HepG2 (cell line): ENCODE measurements at regions not wholly inside any gene's neighbourhood (a gene's known extent, or its start where the extent isn't known, plus 50 kb on each side); places are given as distances from the start of the nearest gene placed in this dataset.

Source experiments
- ATAC-seq: fragments of 200-7000 bp; cut with Tn5 transposase; 3 replicates; pipeline ENCODE4 v1.9.1; 2020; ENCODE audit warnings: mild to moderate bottlenecking, moderate library complexity
- BruUV-seq: library from RNA; stranded (reverse); fragments of 400-500 nt; replicated peaks from 2 replicates; lab custom pipeline; 2021; lab: Mats Ljungman, UMichigan
- CTCF ChIA-PET: fragments of 300-600 bp; formaldehyde crosslinking; extraction: SDS; loops from one replicate; lab custom pipeline; 2021; ENCODE audit warnings: low total read pairs, inconsistent platforms, low intra/inter-chr PET ratio; lab: Yijun Ruan, JAX
- POLR2A ChIA-PET: fragments of 350-600 bp; sonication (Branson Sonifier 250); formaldehyde crosslinking; loops from one replicate; lab custom pipeline; 2020; ENCODE audit warnings: antibody characterized with exemption, inconsistent platforms; lab: Yijun Ruan, JAX
- DNase-seq: peaks from one replicate; pipeline ENCODE4 v3.0.0-alpha.2; 2015; ENCODE audit warnings: low spot score
- FAIRE-seq: peaks from 3 replicates; lab custom pipeline; 2011; peaks lifted over from hg19 to GRCh38; lab: Jason Lieb, UNC
- H2AFZ ChIP-seq: one replicate; pipeline ENCODE4 v1.6.1; 2011; ENCODE audit warnings: low read length, inconsistent platforms
- H3K27ac ChIP-seq: fragments of 300-600 bp; 3 replicates; pipeline ENCODE4 v1.8.0; 2011; ENCODE audit warnings: mixed run types, mild to moderate bottlenecking, mixed read lengths, low read length, inconsistent platforms; ENCODE audit not compliant: insufficient read depth; ENCODE audit errors: extremely low read length
- H3K27me3 ChIP-seq, 2 experiments: fragments of 200-600 bp in 1 of 2; 2 replicates in 1 of 2; 3 replicates in 1 of 2; pipeline versions ENCODE4 v1.6.0 to v1.8.0; 2011; ENCODE audit warnings: low read length in 2 of 2, mild to moderate bottlenecking in 2 of 2, moderate library complexity in 2 of 2, inconsistent platforms in 1 of 2; ENCODE audit not compliant: insufficient read depth in 2 of 2, control insufficient read depth in 1 of 2
- H3K36me3 ChIP-seq, 2 experiments: fragments of 200-600 bp in 1 of 2; replicated peaks in 1 of 2; 2 replicates in 1 of 2; 3 replicates in 1 of 2; pipeline versions ENCODE4 v1.5.1 to v1.8.0; 2011; ENCODE audit warnings: low read length in 2 of 2, inconsistent platforms in 1 of 2; ENCODE audit not compliant: insufficient read depth in 2 of 2, control insufficient read depth in 1 of 2
- H3K4me1 ChIP-seq: 2 replicates; pipeline ENCODE4 v1.5.1; 2012; ENCODE audit warnings: low read length, inconsistent platforms; ENCODE audit not compliant: insufficient read depth
- H3K4me2 ChIP-seq: 2 replicates; pipeline ENCODE4 v1.6.0; 2011; ENCODE audit warnings: low read depth, low read length, inconsistent platforms
- H3K4me3 ChIP-seq, 3 experiments: fragments of 200-600 bp in 1 of 3; sonication (generic), shearing (Covaris generic) in 1 of 3; replicated peaks in 1 of 3; 2 replicates each; pipeline ENCODE4 v1.5.1; 2011 to 2016; ENCODE audit warnings: low read length in 3 of 3, inconsistent platforms in 2 of 3, low read depth in 2 of 3, mild to moderate bottlenecking in 2 of 3, control low read depth in 1 of 3, mixed read lengths in 1 of 3; ENCODE audit not compliant: insufficient read depth in 1 of 3
- H3K79me2 ChIP-seq: one replicate; pipeline ENCODE4 v1.6.1; 2011; ENCODE audit warnings: low read length, inconsistent platforms; ENCODE audit not compliant: insufficient read depth
- H3K9ac ChIP-seq: 2 replicates; pipeline ENCODE4 v1.6.0; 2011; ENCODE audit warnings: mild to moderate bottlenecking, low read depth, low read length, inconsistent platforms; ENCODE audit not compliant: insufficient read depth
- H3K9me3 ChIP-seq: 2 replicates; pipeline ENCODE4 v1.5.1; 2012; ENCODE audit warnings: mild to moderate bottlenecking, low read length
- H4K20me1 ChIP-seq: 2 replicates; pipeline ENCODE4 v1.6.0; 2011; ENCODE audit warnings: inconsistent platforms, mild to moderate bottlenecking, low read length, moderate library complexity; ENCODE audit not compliant: insufficient read depth
- ATF2 ChIP-seq: sonication (generic); formaldehyde crosslinking; IDR thresholded peaks from 2 replicates; pipeline ENCODE4 v1.4.0; 2020; ENCODE audit warnings: missing genetic modification reagents
- BRD4 ChIP-seq: sonication (generic); formaldehyde crosslinking; IDR thresholded peaks from 2 replicates; pipeline ENCODE4 v1.4.0; 2020; ENCODE audit warnings: missing genetic modification reagents
- CBFB ChIP-seq: sonication (generic); formaldehyde crosslinking; IDR thresholded peaks from 2 replicates; pipeline ENCODE4 v1.4.0; 2020; ENCODE audit warnings: missing genetic modification reagents
- DNMT3B ChIP-seq: conservative IDR thresholded peaks from 2 replicates; pipeline ENCODE4 v1.6.1; 2016; ENCODE audit warnings: missing biosample characterization, control low read depth
- ETV5 ChIP-seq: IDR thresholded peaks from 2 replicates; pipeline ENCODE4 v1.6.1; 2018; ENCODE audit warnings: missing biosample characterization, missing genetic modification reagents, inconsistent platforms, borderline replicate concordance
- FOSL2 ChIP-seq: sonication (generic); formaldehyde crosslinking; IDR thresholded peaks from 2 replicates; pipeline ENCODE4 v1.4.0; 2020; ENCODE audit warnings: missing genetic modification reagents
- ISL2 ChIP-seq: sonication (generic); formaldehyde crosslinking; IDR thresholded peaks from 2 replicates; pipeline ENCODE4 v1.5.0; 2020; ENCODE audit warnings: missing genetic modification reagents
- ISX ChIP-seq: sonication (generic); formaldehyde crosslinking; conservative IDR thresholded peaks from 2 replicates; pipeline ENCODE4 v1.5.0; 2020; ENCODE audit warnings: missing genetic modification reagents
- NFIB ChIP-seq: sonication (generic); formaldehyde crosslinking; IDR thresholded peaks from 2 replicates; pipeline ENCODE4 v1.9.0; 2021; ENCODE audit warnings: missing genetic modification reagents, mild to moderate bottlenecking, borderline replicate concordance
- PHB2 ChIP-seq: fragments of 450-650 bp; IDR thresholded peaks from 2 replicates; pipeline ENCODE4 v1.6.1; 2018; ENCODE audit not compliant: partially characterized antibody
- TGIF2 ChIP-seq: IDR thresholded peaks from 2 replicates; pipeline ENCODE4 v1.6.1; 2016; ENCODE audit warnings: control low read depth, missing compliant biosample characterization
- ZBTB34 ChIP-seq: sonication (generic); formaldehyde crosslinking; IDR thresholded peaks from 2 replicates; pipeline ENCODE4 v1.8.0; 2022; ENCODE audit warnings: mild to moderate bottlenecking, missing genetic modification reagents
- ZBTB49 ChIP-seq: sonication (generic); formaldehyde crosslinking; IDR thresholded peaks from 2 replicates; pipeline ENCODE4 v1.4.0; 2020; ENCODE audit warnings: missing genetic modification reagents, borderline replicate concordance
- ZKSCAN1 ChIP-seq: fragments of 150-350 bp; IDR thresholded peaks from 2 replicates; pipeline ENCODE4 v1.6.1; 2014; ENCODE audit warnings: low read length
- ZKSCAN5 ChIP-seq: sonication (generic); formaldehyde crosslinking; IDR thresholded peaks from 2 replicates; pipeline ENCODE4 v1.5.1; 2020; ENCODE audit warnings: mild to moderate bottlenecking, missing genetic modification reagents
- ZNF3 ChIP-seq: IDR thresholded peaks from 2 replicates; pipeline ENCODE4 v1.7.0; 2017; ENCODE audit warnings: inconsistent platforms
- ZNF343 ChIP-seq: sonication (generic); formaldehyde crosslinking; IDR thresholded peaks from 2 replicates; pipeline ENCODE4 v1.4.0; 2020; ENCODE audit warnings: mild to moderate bottlenecking, missing genetic modification reagents
- ZNF670 ChIP-seq: sonication (generic); formaldehyde crosslinking; IDR thresholded peaks from 2 replicates; pipeline ENCODE4 v1.8.0; 2022; ENCODE audit warnings: mild to moderate bottlenecking, missing genetic modification reagents, borderline replicate concordance
- WGBS: methylation state at CpG from one replicate; pipeline ENCODE4 v1.1.6; 2017; ENCODE audit warnings: low lambda C conversion rate; 5-methylcytosine and 5-hydroxymethylcytosine counted together
- in situ Hi-C: cut with HindIII; loops from 2 replicates; pipeline ENCODE4 v1.10.0; 2017; ENCODE audit warnings: low pct_unique_long_range_greater_than_20kb; ENCODE audit not compliant: extremely low pct_ligation_motif_present
- intact Hi-C: fragments of 100-400 bp; cut with micrococcal nuclease; formaldehyde crosslinking; loops from one replicate; pipeline ENCODE4 v1.10.0; 2022; ENCODE audit not compliant: unreplicated experiment

- Histone ChIP-seq H4K20me1 (no peaks in the 10 kb centered on the region), H2AFZ (no peak overlapping the region), H3K4me2 (no peak overlapping the region), H3K4me3 (no peak overlapping the region), H3K9me3 (no peaks in the 10 kb centered on the region), H3K4me1 (peaks cover 8% of the 10 kb centered on the region), H3K27me3 (peaks cover 0 to 10% of the 10 kb centered on the region in 2 experiments; a peak in 1 of 5 replicates), H3K79me2 (no peaks in the 10 kb centered on the region), H3K9ac (no peak overlapping the region), H3K27ac (no peak overlapping the region), H3K36me3 (no peaks in the 10 kb centered on the region)
- WGBS, result 19% methylated on average over 3 of the region's 3 CpGs
- in situ Hi-C loops, result no loop called here
- ChIA-PET POLR2A (no interaction called here), CTCF (no interaction called here)
- ATAC-seq (no peak), FAIRE-seq (no peak), DNase-seq (no peak)
- intact Hi-C loops, result no loop called here
- no TSS peak for BruUV-seq
- TF ChIP-seq ZNF670 (no peak), ZKSCAN1 (no peak), FOSL2 (no peak), ISX (CRISPR knock-in tag) (no peak), DNMT3B (CRISPR knock-in tag) (no peak), PHB2 (no peak), CBFB (CRISPR knock-in tag) (no peak), NFIB (CRISPR knock-in tag) (no peak), ATF2 (CRISPR knock-in tag) (no peak)
These were observed 61.5 kb upstream of the TPM1 start for GRCh38 chr15:62981071-62981470.

- H3K4me2 ChIP-seq, result no peak overlapping the region
- no peak for ATAC-seq
- in situ Hi-C loops (no loop called here), intact Hi-C loops (no loop called here)
- H3K27ac ChIP-seq, result no peak overlapping the region
- H2AFZ ChIP-seq, result no peak overlapping the region
- CTCF ChIA-PET, result no interaction called here
- no peak overlapping the region for H3K9ac ChIP-seq
- no peaks in the 10 kb centered on the region for H4K20me1 ChIP-seq
- peaks cover 0 to 10% of the 10 kb centered on the region in 2 experiments; a peak in 1 of 5 replicates for H3K27me3 ChIP-seq
- H3K9me3 ChIP-seq, result no peaks in the 10 kb centered on the region
- no TSS peak for BruUV-seq
- no peak for DNase-seq
- H3K79me2 ChIP-seq, result no peaks in the 10 kb centered on the region
- H3K4me3 ChIP-seq, result no peak overlapping the region
- POLR2A ChIA-PET, result no interaction called here
- H3K4me1 ChIP-seq, result peaks cover 37% of the 10 kb centered on the region
- no peaks in the 10 kb centered on the region for H3K36me3 ChIP-seq
- FAIRE-seq, result no peak
- 85% methylated on average over 8 of the region's 8 CpGs for WGBS
- TF ChIP-seq ZNF3 (CRISPR knock-in tag) (no peak), ZBTB49 (CRISPR knock-in tag) (no peak), ZNF343 (CRISPR knock-in tag) (no peak), ETV5 (CRISPR knock-in tag) (no peak), ZBTB34 (no peak), BRD4 (CRISPR knock-in tag) (no peak), ISL2 (CRISPR knock-in tag) (no peak), ZKSCAN5 (no peak), TGIF2 (CRISPR knock-in tag) (no peak)
These were observed 58.6 kb upstream of the TPM1 start for GRCh38 chr15:62983956-62984355.
